K562 (cell line): ENCODE measurements at regions not wholly inside any gene's neighbourhood (a gene's known extent, or its start where the extent isn't known, plus 50 kb on each side); places are given as distances from the start of the nearest gene placed in this dataset.

Source experiments
- ATAC-seq: fragments of 200-7000 bp; cut with Tn5 transposase; 3 replicates; pipeline ENCODE4 v1.9.1; 2020; ENCODE audit warnings: moderate library complexity
- BruUV-seq: library from RNA; stranded (reverse); fragments of 400-500 nt; replicated peaks from 2 replicates; lab custom pipeline; 2021; lab: Mats Ljungman, UMichigan
- CTCF ChIA-PET: fragments of 300-600 bp; formaldehyde crosslinking; extraction: SDS; loops from one replicate; lab custom pipeline; 2021; ENCODE audit warnings: low intra/inter-chr PET ratio; lab: Yijun Ruan, JAX
- POLR2A ChIA-PET: fragments of 300-600, 350-650 bp; sonication (Branson Sonifier 250); formaldehyde crosslinking; extraction: SDS; loops from one replicate; lab custom pipeline; 2021; ENCODE audit warnings: antibody characterized with exemption, inconsistent platforms; lab: Yijun Ruan, JAX
- DNase-seq, 4 experiments: peaks; one replicate each; pipeline versions ENCODE4 v3.0.0 to v3.0.0-alpha.2; 2011 to 2018; ENCODE audit warnings: low spot score in 3 of 4, mixed read lengths in 3 of 4; ENCODE audit errors: extremely low read depth in 1 of 4
- FAIRE-seq: peaks from 2 replicates; lab custom pipeline; 2011; peaks lifted over from hg19 to GRCh38; lab: Jason Lieb, UNC
- H2AFZ ChIP-seq: 2 replicates; pipeline ENCODE4 v1.6.0; 2011; ENCODE audit warnings: low read depth, low read length, control low read depth, inconsistent platforms
- H3K27ac ChIP-seq: fragments of 200-600 bp; 3 replicates; pipeline ENCODE4 v1.8.0; 2011; ENCODE audit warnings: low read depth, mild to moderate bottlenecking, control low read depth, inconsistent platforms, low read length, moderate library complexity, mixed read lengths; ENCODE audit errors: extremely low read depth
- H3K27me3 ChIP-seq, 2 experiments: fragments of 300-600 bp in 1 of 2; 2 replicates in 1 of 2; 3 replicates in 1 of 2; pipeline versions ENCODE4 v1.6.0 to v1.8.0; 2011; ENCODE audit warnings: inconsistent platforms in 2 of 2, low read length in 2 of 2, mild to moderate bottlenecking in 1 of 2, mixed read lengths in 1 of 2, moderate library complexity in 1 of 2; ENCODE audit not compliant: control insufficient read depth in 2 of 2, insufficient read depth in 2 of 2
- H3K36me3 ChIP-seq: fragments of 300-600 bp; 3 replicates; pipeline ENCODE4 v1.8.0; 2011; ENCODE audit warnings: mild to moderate bottlenecking, low read length, inconsistent platforms; ENCODE audit not compliant: control insufficient read depth, insufficient read depth
- H3K4me1 ChIP-seq, 2 experiments: fragments of 200-600 bp in 1 of 2; replicated peaks in 1 of 2; 2 replicates in 1 of 2; 3 replicates in 1 of 2; pipeline versions ENCODE4 v1.5.1 to v1.8.0; 2011; ENCODE audit warnings: inconsistent platforms in 2 of 2, low read length in 2 of 2, mild to moderate bottlenecking in 1 of 2, mixed read lengths in 1 of 2, moderate library complexity in 1 of 2; ENCODE audit not compliant: control insufficient read depth in 2 of 2, insufficient read depth in 2 of 2
- H3K4me2 ChIP-seq: 2 replicates; pipeline ENCODE4 v1.6.1; 2011; ENCODE audit warnings: low read length, control low read depth, inconsistent platforms, mixed read lengths; ENCODE audit not compliant: insufficient read depth
- H3K4me3 ChIP-seq: fragments of 200-600 bp; sonication (generic), shearing (Covaris generic); 2 replicates; pipeline ENCODE4 v1.5.1; 2016; ENCODE audit warnings: control low read depth, inconsistent platforms
- H3K79me2 ChIP-seq: fragments of 200-600 bp; 3 replicates; pipeline ENCODE4 v1.8.0; 2011; ENCODE audit warnings: low read length, inconsistent platforms; ENCODE audit not compliant: control insufficient read depth, insufficient read depth
- H3K9ac ChIP-seq, 2 experiments: 2 replicates each; pipeline versions ENCODE4 v1.6.0 to v1.6.1; 2011; ENCODE audit warnings: low read depth in 2 of 2, low read length in 2 of 2, control low read depth in 1 of 2, inconsistent platforms in 1 of 2, mild to moderate bottlenecking in 1 of 2, mixed read lengths in 1 of 2; ENCODE audit not compliant: insufficient read depth in 1 of 2
- H3K9me1 ChIP-seq: one replicate; pipeline ENCODE4 v1.6.0; 2011; ENCODE audit warnings: inconsistent platforms, mild to moderate bottlenecking, low read length, moderate library complexity; ENCODE audit not compliant: control insufficient read depth, insufficient read depth
- H3K9me3 ChIP-seq: replicated peaks from 2 replicates; pipeline ENCODE4 v1.5.1; 2011; ENCODE audit warnings: low read depth, low read length, inconsistent platforms; ENCODE audit not compliant: control insufficient read depth, insufficient read depth
- H4K20me1 ChIP-seq: replicated peaks from 2 replicates; pipeline ENCODE4 v1.6.1; 2011; ENCODE audit warnings: low read length, inconsistent platforms, mixed read lengths; ENCODE audit not compliant: control insufficient read depth, insufficient read depth
- BCL6 ChIP-seq: fragments of 250-450 bp; sonication (Bioruptor Pico); IDR thresholded peaks from 2 replicates; pipeline ENCODE4 v1.4.0; 2020
- CLOCK ChIP-seq: fragments of 250-450 bp; sonication (Bioruptor Pico); IDR thresholded peaks from 2 replicates; pipeline ENCODE4 v1.4.0; 2020; ENCODE audit warnings: mild to moderate bottlenecking, moderate library complexity, borderline replicate concordance
- HNRNPUL1 ChIP-seq: fragments of 200-400 bp; formaldehyde crosslinking; IDR thresholded peaks from 2 replicates; pipeline ENCODE4 v1.6.1; 2017; ENCODE audit warnings: low read length
- ILF3 ChIP-seq: fragments of 450-650 bp; IDR thresholded peaks from 2 replicates; pipeline ENCODE4 v1.6.1; 2018; ENCODE audit warnings: antibody characterized with exemption, mild to moderate bottlenecking, moderate library complexity, borderline replicate concordance
- KDM4B ChIP-seq, 2 experiments: fragments of 450-650 bp in 1 of 2; sonication (generic) in 1 of 2; IDR thresholded peaks; 2 replicates each; pipeline ENCODE4 v1.6.1; 2016 to 2017; ENCODE audit warnings: borderline replicate concordance in 2 of 2, antibody characterized with exemption in 1 of 2, low read depth in 1 of 2, mild to moderate bottlenecking in 1 of 2
- MEF2A ChIP-seq: IDR thresholded peaks from 2 replicates; pipeline ENCODE4 v1.6.1; 2011; ENCODE audit warnings: low read depth, mild to moderate bottlenecking, low read length, moderate library complexity; ENCODE audit not compliant: control insufficient read depth
- MYNN ChIP-seq, 2 experiments: sonication (generic); formaldehyde crosslinking in 1 of 2; IDR thresholded peaks; 2 replicates each; pipeline versions ENCODE4 v1.5.0 to v1.6.1; 2016 to 2020; ENCODE audit warnings: antibody characterized with exemption in 1 of 2, missing genetic modification reagents in 1 of 2
- NFRKB ChIP-seq: fragments of 450-650 bp; IDR thresholded peaks from 2 replicates; pipeline ENCODE4 v1.6.1; 2016; ENCODE audit warnings: low read depth
- NONO ChIP-seq, 2 experiments: fragments of 200-400 bp in 1 of 2; fragments of 450-650 bp in 1 of 2; formaldehyde crosslinking in 1 of 2; IDR thresholded peaks; 2 replicates each; pipeline ENCODE4 v1.6.1; 2017; ENCODE audit warnings: low read depth in 2 of 2, mild to moderate bottlenecking in 2 of 2, moderate library complexity in 2 of 2, low read length in 1 of 2
- PRMT5 ChIP-seq: sonication (generic); formaldehyde crosslinking; IDR thresholded peaks from 2 replicates; pipeline ENCODE4 v1.5.0; 2020; ENCODE audit warnings: missing genetic modification reagents
- THRB ChIP-seq: fragments of 450-650 bp; formaldehyde crosslinking; conservative IDR thresholded peaks from 2 replicates; pipeline ENCODE4 v1.4.0; 2022; ENCODE audit warnings: mild to moderate bottlenecking, missing genetic modification characterization
- XRCC3 ChIP-seq: fragments of 450-650 bp; IDR thresholded peaks from 2 replicates; pipeline ENCODE4 v1.6.1; 2017; ENCODE audit warnings: mild to moderate bottlenecking, moderate library complexity
- ZMIZ1 ChIP-seq, 2 experiments: fragments of 150-350 bp in 1 of 2; IDR thresholded peaks; 2 replicates each; pipeline ENCODE4 v1.6.1; 2012 to 2016; ENCODE audit warnings: low read depth in 2 of 2, low read length in 2 of 2, mild to moderate bottlenecking in 1 of 2, moderate library complexity in 1 of 2
- ZNF75A ChIP-seq: fragments of 450-650 bp; formaldehyde crosslinking; IDR thresholded peaks from 2 replicates; pipeline ENCODE4 v1.4.0; 2020; ENCODE audit warnings: mild to moderate bottlenecking
- WGBS: fragments of 100-300 bp; shearing (Covaris generic); methylation state at CpG from one replicate; pipeline ENCODE4 v1.1.6; 2016; ENCODE audit warnings: low coverage, mixed read lengths; ENCODE audit not compliant: insufficient coverage; ENCODE audit errors: missing lambda C conversion rate; 5-methylcytosine and 5-hydroxymethylcytosine counted together
- in situ Hi-C: fragments of 300-500 bp; cut with MboI; formaldehyde crosslinking; loops from 4 replicates; pipeline ENCODE4 v1.15.0; 2018; ENCODE audit warnings: inconsistent platforms, mixed read lengths
- intact Hi-C: fragments of 100-400 bp; cut with micrococcal nuclease; formaldehyde crosslinking; loops from 2 replicates; pipeline ENCODE4 v1.14.2; 2022

GRCh38 chr22:22178992-22179391, 65.6 kb upstream of the VPREB1 start:
- CTCF ChIA-PET = no interaction called here
- H3K9me1 ChIP-seq = no peaks in the 10 kb centered on the region
- in situ Hi-C loops = no loop called here
- H3K27ac ChIP-seq = no peak overlapping the region
- H3K4me3 ChIP-seq = no peak overlapping the region
- 0% methylated on average over 2 of the region's 2 CpGs for WGBS
- no peaks in the 10 kb centered on the region for H3K9me3 ChIP-seq
- no peak overlapping the region for H3K4me2 ChIP-seq
- H4K20me1 ChIP-seq = 0 out of 2 replicates have a peak, but pooled peaks cover 9% of the 10 kb centered on the region
- DNase-seq (no peak), FAIRE-seq (no peak), ATAC-seq (peak; percentile 11; the same call in 1 of the 3 replicates)
- intact Hi-C loops = no loop called here
- H3K36me3 ChIP-seq = no peaks in the 10 kb centered on the region
- H2AFZ ChIP-seq = no peak overlapping the region
- no peaks in the 10 kb centered on the region for H3K4me1 ChIP-seq
- no peak overlapping the region for H3K9ac ChIP-seq
- no TSS peak for BruUV-seq
- no peaks in the 10 kb centered on the region for H3K79me2 ChIP-seq
- peaks cover 36 to 49% of the 10 kb centered on the region in 2 experiments; a peak in 4 of 5 replicates for H3K27me3 ChIP-seq
- POLR2A ChIA-PET = interaction anchor here (0.6 to 12.4 kb wide), 9 partner anchors 10 to 170 kb away, joined by 3 to 193 read pairs (median 6); no protein-coding TSS in a partner anchor
- TF ChIP-seq MEF2A (no peak), NONO (IDR thresholded peaks at IDR 0.05; ENCODE audit: low read depth in 2 of 2, low read length in 1 of 2) (no peak), THRB (CRISPR knock-in tag) (no peak; the same call in 1 of the 2 replicates), XRCC3 (no peak), ZMIZ1 (IDR thresholded peaks at IDR 0.05; ENCODE audit: low read depth in 2 of 2, low read length in 2 of 2) (no peak), MYNN (IDR thresholded peaks at IDR 0.05) (no peak), MYNN (CRISPR knock-in tag; IDR thresholded peaks at IDR 0.05) (no peak), PRMT5 (CRISPR knock-in tag) (no peak), ILF3 (no peak), ZNF75A (CRISPR knock-in tag) (no peak), HNRNPUL1 (0 out of 2 replicates have a peak, but pooled peaks have one; percentile 51), CLOCK (CRISPR knock-in tag) (no peak), NFRKB (no peak), BCL6 (CRISPR knock-in tag) (no peak), KDM4B (IDR thresholded peaks at IDR 0.05; ENCODE audit: borderline replicate concordance in 2 of 2, low read depth in 1 of 2) (no peak)
